ENCODE measurements at regions not wholly inside any gene's neighbourhood (a gene's known extent, or its start where the extent isn't known, plus 50 kb on each side); places are given as distances from the start of the nearest gene placed in this dataset.

DNA sequence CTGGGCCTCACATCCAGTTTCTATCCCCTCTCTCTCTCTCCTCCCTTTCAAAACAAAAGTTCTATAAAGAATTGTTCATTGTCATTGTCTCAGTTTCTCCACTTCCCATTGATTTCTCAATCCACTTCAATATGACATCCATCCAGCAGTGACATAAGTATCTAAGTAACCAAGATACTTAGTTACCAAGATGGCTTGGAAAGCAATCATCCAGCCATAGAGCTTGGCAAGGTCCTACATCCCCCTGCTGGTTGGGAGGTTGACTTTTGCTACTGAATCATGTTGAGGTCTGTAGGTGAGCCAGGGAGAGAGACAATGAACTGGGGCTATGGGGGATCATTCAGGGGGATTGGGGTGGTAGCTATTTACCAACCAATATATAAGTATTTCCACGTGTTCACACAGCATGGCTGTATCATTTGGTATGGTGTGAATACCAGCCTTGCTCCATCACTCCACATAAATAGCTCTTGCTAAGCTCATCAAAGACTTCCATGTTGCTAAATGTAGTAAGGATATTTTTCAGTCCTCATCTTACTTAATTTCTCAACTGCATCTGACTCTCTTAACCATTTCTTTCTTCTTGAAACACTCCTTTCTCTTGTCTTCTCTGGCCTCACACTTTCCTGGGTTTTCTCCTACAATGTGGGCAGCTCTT is 58.8 kb upstream of the NTRK3 start:
- Histone ChIP-seq H3K79me2 (replicated peaks; ENCODE audit: insufficient read depth) (no peaks in the 10 kb centered on the region), H3K4me2 (no peak overlapping the region), H3K4me1 (ENCODE audit: insufficient read depth) (no peaks in the 10 kb centered on the region), H3K9me2 (ENCODE audit: insufficient read depth) (no peaks in the 10 kb centered on the region), H4K20me1 (replicated peaks; ENCODE audit: insufficient read depth) (no peaks in the 10 kb centered on the region), H3K27ac (ENCODE audit: low read depth) (no peak overlapping the region), H2AFZ (no peak overlapping the region), H3K4me3 (no peak overlapping the region), H3K27me3 (ENCODE audit: insufficient read depth) (no peaks in the 10 kb centered on the region), H3K36me3 (ENCODE audit: insufficient read depth) (no peaks in the 10 kb centered on the region), H3F3A (replicated peaks; ENCODE audit: low read depth) (no peaks in the 10 kb centered on the region)
- H3K4me1 Mint-ChIP-seq = no peaks in the 10 kb centered on the region
- ATAC-seq (no peak), DNase-seq (ENCODE audit: low spot score) (no peak)
- no peak overlapping the region for H3K4me3 Mint-ChIP-seq
- peaks cover 3% of the 10 kb centered on the region; the same call in 2 of the 3 replicates for H3K36me3 Mint-ChIP-seq (ENCODE audit: low read depth)
- H3K27ac Mint-ChIP-seq = no peak overlapping the region
- peaks cover 12% of the 10 kb centered on the region; the same call in 2 of the 3 replicates for H3K9me3 Mint-ChIP-seq
- no peak for TF ChIP-seq REST (IDR thresholded peaks at IDR 0.05; ENCODE audit: unreplicated experiment)
- no peak for TF ChIP-seq EZH2 (IDR thresholded peaks at IDR 0.05; ENCODE audit: low read depth, unreplicated experiment)
- no peak for TF ChIP-seq ETS1 (IDR thresholded peaks at IDR 0.05)
- no peak for TF ChIP-seq ZNF462 (CRISPR knock-in tag; IDR thresholded peaks at IDR 0.05)
- peaks cover 2% of the 10 kb centered on the region for H3K27me3 Mint-ChIP-seq (ENCODE audit: insufficient read depth, low read depth, poor library complexity)
